HTR-8/SVneo (cell line): ENCODE measurements at regions not wholly inside any gene's neighbourhood (a gene's known extent, or its start where the extent isn't known, plus 50 kb on each side); places are given as distances from the start of the nearest gene placed in this dataset.

ENCODE experiments used
- DNase-seq: peaks from one replicate; pipeline ENCODE4 v3.0.0; 2011; ENCODE audit warnings: low spot score, mixed read lengths; ENCODE audit not compliant: insufficient read length
- FAIRE-seq: peaks from 2 replicates; lab custom pipeline; 2011; peaks lifted over from hg19 to GRCh38; lab: Jason Lieb, UNC

DNA sequence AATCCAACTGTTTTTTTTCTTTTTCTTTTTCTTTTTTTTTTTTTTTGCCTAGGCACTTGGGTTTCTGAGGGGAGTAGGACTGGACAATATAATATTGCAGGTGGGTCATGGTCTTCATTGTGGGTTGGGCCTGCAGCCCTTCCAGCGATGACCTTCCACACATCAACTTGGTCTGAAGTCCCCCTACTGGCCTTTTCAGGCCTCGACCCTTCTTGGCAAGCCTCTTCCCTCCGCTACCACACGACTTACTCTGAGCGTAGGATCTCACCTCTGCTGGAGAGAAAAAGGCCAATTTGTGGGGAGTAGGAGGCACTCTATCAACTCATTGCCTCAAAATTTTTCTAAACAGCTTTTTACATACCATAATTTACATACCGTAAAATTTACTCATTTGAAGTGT is 51.1 kb upstream of the GRIK3 start:
- FAIRE-seq (no peak), DNase-seq (no peak)

GRCh38 chr1:37089750-37090149 is 55.4 kb upstream of the GRIK3 start:
- no peak for DNase-seq

GRCh38 chr1:37090671-37091070 is 56.4 kb upstream of the GRIK3 start:
- DNase-seq (no peak), FAIRE-seq (no peak)

More at GRCh38 chr1:37089750-37090149, 55.4 kb upstream of the GRIK3 start:
- FAIRE-seq = no peak

- no peak for DNase-seq
- FAIRE-seq = no peak
Measured at GRCh38 chr1:37092937-37093336, 58.6 kb upstream of the GRIK3 start.

DNA sequence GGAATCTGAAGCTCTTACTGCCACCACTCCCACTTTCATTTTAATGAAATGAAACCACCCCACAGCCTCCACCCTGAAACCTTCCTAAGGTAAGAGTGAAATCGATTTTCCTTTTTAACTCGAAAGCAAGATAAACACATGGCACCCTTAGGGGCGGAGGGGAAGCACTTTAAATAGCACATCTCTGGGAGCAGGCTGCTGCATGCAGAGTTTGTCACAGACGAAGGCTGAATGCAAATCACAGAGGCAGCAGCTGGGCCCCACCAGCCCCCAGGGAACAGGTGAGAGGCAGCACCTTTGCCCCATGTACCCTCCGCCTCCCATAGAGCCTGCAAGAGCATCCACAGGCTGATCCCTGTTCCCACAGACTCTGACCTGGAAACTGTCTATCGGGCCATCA is 60.0 kb upstream of the GRIK3 start:
- no peak for DNase-seq
- FAIRE-seq = no peak

GRCh38 chr1:37096523-37096922 is 62.2 kb upstream of the GRIK3 start:
- DNase-seq = no peak
- FAIRE-seq = no peak

DNA sequence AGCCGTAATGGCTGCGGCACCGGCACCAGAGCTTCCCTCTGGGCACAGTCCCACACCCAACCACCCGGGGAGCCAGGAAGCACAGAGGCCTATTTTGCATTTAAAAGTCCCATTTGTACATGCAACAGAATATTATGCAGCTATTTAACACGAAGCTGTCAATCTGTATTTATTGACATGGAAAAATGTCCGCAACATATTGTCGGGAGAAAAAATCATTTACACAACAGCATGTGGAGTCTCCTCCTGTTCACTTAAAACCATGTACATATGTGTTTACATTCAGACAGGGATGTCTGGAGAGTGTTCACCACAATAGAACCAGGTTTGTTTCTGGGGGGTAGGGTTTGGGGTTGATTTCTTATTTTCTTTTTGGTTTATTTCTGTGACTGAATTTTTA is 63.4 kb upstream of the GRIK3 start:
- no peak for DNase-seq

DNA sequence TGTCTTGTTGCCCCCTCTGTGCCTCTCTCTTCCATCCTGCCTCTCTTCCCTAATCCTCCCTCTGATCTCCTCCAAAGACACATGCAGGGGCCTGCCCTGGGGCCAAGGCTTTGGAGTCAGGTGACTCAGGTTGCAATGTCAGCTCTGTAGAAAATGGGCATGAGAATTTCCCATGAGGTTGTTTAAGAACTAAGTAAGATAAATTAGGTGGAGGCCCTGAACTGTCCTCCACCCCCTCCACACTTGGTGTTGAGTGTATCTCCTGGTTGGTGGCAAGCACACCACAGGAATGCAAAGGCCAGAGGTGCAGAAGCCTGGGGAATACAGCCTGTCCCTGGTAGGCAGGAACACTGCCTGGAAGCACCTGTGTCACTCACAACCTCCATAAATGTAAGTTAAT is 63.9 kb upstream of the GRIK3 start:
- no peak for DNase-seq
- FAIRE-seq = no peak

More for the DNA sequence above, 63.4 kb upstream of the GRIK3 start:
- FAIRE-seq = no peak

GRCh38 chr1:37100310-37100709 is 66.0 kb upstream of the GRIK3 start:
- no peak for FAIRE-seq
- no peak for DNase-seq

DNA sequence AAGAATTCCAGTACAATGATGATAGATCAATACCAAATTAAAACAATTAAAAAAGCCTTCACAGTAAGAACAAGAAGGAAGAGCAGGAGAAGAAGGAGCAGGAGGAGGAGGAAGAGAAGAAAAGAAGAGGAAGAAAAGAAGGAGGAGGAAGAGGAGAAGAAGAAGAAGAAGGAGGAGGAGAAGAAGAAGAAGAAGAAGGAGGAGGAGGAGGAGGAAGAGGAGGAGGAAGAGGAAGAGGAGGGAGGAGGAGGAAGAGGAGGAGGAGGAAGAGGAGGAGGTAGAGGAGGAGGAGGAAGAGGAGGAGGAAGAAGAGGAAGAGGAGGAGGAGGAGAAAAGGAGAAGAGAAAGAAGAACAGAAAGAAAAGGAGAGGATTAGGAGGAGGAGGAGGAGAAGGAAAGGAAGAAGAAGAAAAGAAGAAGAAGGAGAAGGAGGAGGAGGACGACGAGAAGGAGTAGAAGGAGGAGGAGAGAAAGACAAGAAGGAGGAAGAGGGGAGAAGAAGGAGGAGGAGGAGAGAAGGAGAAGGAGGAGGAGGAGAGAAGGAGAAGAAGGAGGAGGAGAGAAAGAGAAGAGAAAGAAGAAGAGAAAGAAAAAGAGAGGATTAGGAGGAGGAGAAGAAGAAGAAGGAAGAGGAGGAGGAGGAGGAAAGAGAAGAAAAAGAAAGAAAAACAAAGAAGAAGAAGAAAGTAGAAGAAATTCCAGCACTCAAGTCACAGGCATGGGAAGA is 68.5 kb upstream of the GRIK3 start:
- DNase-seq = no peak
- no peak for FAIRE-seq

DNA sequence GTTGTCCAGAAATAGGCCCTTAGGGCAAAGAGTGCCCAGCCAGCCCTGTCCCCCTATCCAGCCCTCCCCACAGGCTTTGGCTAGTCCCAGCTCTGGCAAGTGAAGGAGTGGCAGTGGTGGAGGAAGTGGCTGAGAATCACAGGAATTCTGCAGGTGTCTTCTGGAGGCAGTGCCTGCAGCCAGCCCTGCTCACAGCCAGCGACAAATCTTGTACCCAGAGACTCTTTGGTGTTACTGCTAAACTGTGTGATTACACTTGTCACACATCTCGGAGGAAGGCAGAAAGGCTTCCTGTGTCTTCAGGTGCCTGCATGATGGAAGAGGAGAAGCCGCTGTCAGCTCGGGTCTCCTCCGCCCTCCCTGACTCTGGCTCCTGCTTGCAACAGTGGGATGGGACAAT is 71.6 kb upstream of the GRIK3 start:
- DNase-seq = no peak
- no peak for FAIRE-seq

- DNase-seq (no peak), FAIRE-seq (no peak)
Measured at GRCh38 chr1:37107153-37107907, 73.0 kb upstream of the GRIK3 start.

DNA sequence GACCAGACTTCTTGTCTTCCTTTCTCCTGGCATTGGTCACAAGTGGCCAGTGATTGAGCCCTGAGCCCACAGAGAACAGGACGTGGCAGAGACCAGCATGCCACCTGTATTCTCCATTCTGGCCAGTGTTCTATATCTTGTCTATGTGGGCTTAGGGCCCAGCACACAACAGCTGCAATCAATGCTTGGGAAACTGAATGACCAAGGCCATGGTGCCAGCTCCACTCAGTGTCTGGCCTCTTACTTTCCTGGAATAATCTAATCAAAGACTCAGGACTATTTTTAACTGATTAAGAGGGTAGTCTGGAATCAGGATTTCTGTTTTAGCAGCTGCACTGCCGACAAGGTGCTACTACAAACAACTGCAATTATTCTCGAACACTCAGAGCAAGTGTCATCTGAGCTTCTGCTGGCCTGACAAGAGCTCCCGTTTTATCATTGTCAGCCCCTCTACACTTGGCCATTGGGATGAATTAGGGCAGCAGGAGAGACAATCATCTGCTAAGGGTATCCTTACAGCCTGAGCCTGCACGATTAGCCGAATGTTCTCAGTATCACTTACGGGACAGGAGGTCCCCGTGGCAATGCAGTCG is 74.4 kb upstream of the GRIK3 start:
- DNase-seq (no peak), FAIRE-seq (no peak)

- FAIRE-seq (no peak), DNase-seq (no peak)
Measured at GRCh38 chr1:37112430-37112829, 78.1 kb upstream of the GRIK3 start.

- no peak for DNase-seq
- no peak for FAIRE-seq
Measured at GRCh38 chr1:37113285-37113997, 79.1 kb upstream of the GRIK3 start.

- FAIRE-seq = no peak
- no peak for DNase-seq
Measured at GRCh38 chr1:37118790-37119189, 84.5 kb upstream of the GRIK3 start.

DNA sequence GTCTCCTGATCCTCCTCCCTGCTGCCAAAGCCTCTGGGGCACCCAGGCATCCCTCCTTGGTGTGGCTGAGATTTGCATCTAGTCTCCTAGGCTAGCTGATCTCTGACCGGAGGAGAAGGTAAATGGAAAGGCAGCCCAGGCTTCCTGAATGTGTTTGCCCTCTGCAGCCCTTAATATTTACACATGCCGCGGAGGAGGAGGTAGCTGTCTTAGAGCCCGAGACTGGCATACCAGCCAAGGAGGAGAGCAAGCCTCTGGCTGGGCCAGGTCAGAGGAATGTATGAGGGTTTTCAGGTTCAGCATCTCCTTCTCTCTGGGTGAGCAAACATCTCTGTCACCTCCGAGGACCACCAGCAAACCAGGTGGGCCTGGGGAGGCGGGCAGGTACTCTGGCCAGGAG is 86.0 kb upstream of the GRIK3 start:
- FAIRE-seq (no peak), DNase-seq (no peak)

DNA sequence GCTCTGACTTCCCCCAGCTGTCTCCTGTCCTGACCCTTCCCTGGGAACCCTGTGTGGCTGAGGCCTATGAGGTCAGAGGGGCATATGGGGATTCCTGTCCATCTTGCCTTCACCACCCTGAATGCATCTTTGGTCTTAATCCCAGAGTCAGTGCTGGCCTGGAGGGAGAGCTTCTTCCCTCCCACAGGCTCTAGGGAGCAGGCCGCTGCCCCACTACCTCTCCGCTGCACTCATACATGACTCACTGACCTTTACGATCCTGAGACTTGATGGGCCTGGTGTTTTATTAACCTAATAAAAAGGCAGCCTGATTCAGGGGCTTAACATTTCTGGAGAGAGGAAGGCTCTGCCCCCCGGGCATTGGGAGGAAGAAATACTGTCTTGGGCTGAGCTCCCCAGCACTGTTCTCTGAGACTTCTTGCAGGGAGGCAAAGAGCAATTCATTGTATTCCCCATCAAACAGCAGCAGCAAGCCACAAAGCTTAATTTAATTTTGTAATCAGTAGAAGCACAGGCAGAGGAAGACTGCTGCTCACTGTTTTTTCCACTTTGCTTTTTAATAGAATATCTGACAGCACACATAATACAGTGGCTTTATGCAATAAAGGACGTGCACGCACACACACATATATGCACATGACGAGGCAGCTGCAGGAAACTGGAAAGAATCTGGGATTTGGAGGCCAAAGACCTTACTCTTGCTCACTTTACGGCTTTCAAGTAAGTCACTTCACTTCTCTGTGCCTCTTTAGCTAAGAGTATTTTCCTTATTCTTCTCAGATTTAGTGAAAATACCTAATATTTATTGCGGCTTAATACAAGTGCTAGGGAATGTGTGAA is 89.2 kb upstream of the GRIK3 start:
- no peak for DNase-seq
- no peak for FAIRE-seq

GRCh38 chr1:37124501-37124900 is 90.2 kb upstream of the GRIK3 start:
- FAIRE-seq (no peak), DNase-seq (no peak)

DNA sequence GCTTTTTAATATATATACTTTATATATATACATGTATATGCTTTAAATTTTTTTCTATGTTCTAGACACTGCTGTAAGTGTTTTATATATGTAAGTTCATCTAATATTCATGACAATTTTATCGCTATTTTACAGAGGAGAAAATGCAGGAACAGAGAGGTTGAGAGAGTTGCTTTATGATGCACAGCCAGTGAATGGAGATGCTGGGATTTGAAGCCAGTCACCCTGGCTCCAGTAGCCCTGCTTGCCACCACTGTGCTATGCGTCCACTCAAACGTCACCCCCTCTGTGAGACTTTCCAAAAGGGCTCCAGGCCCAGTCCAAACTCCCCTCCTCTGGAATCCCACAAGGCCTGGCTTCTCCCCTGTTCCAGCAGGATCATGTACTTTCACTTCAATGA is 91.0 kb upstream of the GRIK3 start:
- no peak for FAIRE-seq
- DNase-seq = no peak
